ENCODE measurements at regions not wholly inside any gene's neighbourhood (a gene's known extent, or its start where the extent isn't known, plus 50 kb on each side); places are given as distances from the start of the nearest gene placed in this dataset.

- Histone ChIP-seq H3K4me1 (ENCODE audit: control insufficient read depth, insufficient read depth, low read length) (no peaks in the 10 kb centered on the region), H3K4me2 (ENCODE audit: low read length) (no peak overlapping the region)
Measured at GRCh38 chr1:194570476-194570875, 1384.1 kb upstream of the B3GALT2 start.

GRCh38 chr1:194568610-194569009 is 1382.2 kb upstream of the B3GALT2 start:
- Histone ChIP-seq H3K9ac (ENCODE audit: low read depth, low read length) (no peak overlapping the region), H3K4me3 (ENCODE audit: low read length) (no peak overlapping the region), H3K9me3 (replicated peaks; ENCODE audit: low read length) (peaks cover 4% of the 10 kb centered on the region), H3K36me3 (ENCODE audit: insufficient read depth, low read length) (no peaks in the 10 kb centered on the region), H3K27me3 (ENCODE audit: control insufficient read depth, insufficient read depth, low read length) (no peaks in the 10 kb centered on the region), H3K4me1 (ENCODE audit: control insufficient read depth, insufficient read depth, low read length) (no peaks in the 10 kb centered on the region), H3K4me2 (ENCODE audit: low read length) (no peak overlapping the region)

More at GRCh38 chr1:194570476-194570875, 1384.1 kb upstream of the B3GALT2 start:
- no peak overlapping the region for H3K9ac ChIP-seq (ENCODE audit: low read depth, low read length)
- H3K4me3 ChIP-seq (ENCODE audit: low read length): no peak overlapping the region
- no peaks in the 10 kb centered on the region for H3K36me3 ChIP-seq (ENCODE audit: insufficient read depth, low read length)
- no peaks in the 10 kb centered on the region for H3K27me3 ChIP-seq (ENCODE audit: control insufficient read depth, insufficient read depth, low read length)
- peaks cover 4% of the 10 kb centered on the region for H3K9me3 ChIP-seq (replicated peaks; ENCODE audit: low read length)

- Histone ChIP-seq H3K27me3 (ENCODE audit: control insufficient read depth, insufficient read depth, low read length) (no peaks in the 10 kb centered on the region), H3K9me3 (replicated peaks; ENCODE audit: low read length) (no peaks in the 10 kb centered on the region), H3K36me3 (ENCODE audit: insufficient read depth, low read length) (no peaks in the 10 kb centered on the region), H3K4me2 (ENCODE audit: low read length) (no peak overlapping the region), H3K9ac (ENCODE audit: low read depth, low read length) (no peak overlapping the region), H3K4me1 (ENCODE audit: control insufficient read depth, insufficient read depth, low read length) (no peaks in the 10 kb centered on the region), H3K4me3 (ENCODE audit: low read length) (no peak overlapping the region)
Measured at GRCh38 chr1:194548071-194548470, 1361.7 kb upstream of the B3GALT2 start.

- Histone ChIP-seq H3K9me3 (replicated peaks; ENCODE audit: low read length) (no peaks in the 10 kb centered on the region), H3K4me3 (ENCODE audit: low read length) (no peak overlapping the region), H3K4me2 (ENCODE audit: low read length) (no peak overlapping the region), H3K9ac (ENCODE audit: low read depth, low read length) (no peak overlapping the region), H3K27me3 (ENCODE audit: control insufficient read depth, insufficient read depth, low read length) (no peaks in the 10 kb centered on the region), H3K36me3 (ENCODE audit: insufficient read depth, low read length) (no peaks in the 10 kb centered on the region), H3K4me1 (ENCODE audit: control insufficient read depth, insufficient read depth, low read length) (no peaks in the 10 kb centered on the region)
Measured at GRCh38 chr1:194544012-194544411, 1357.6 kb upstream of the B3GALT2 start.

- no peaks in the 10 kb centered on the region for H3K36me3 ChIP-seq (ENCODE audit: insufficient read depth, low read length)
- H3K9me3 ChIP-seq (replicated peaks; ENCODE audit: low read length): peaks cover 10% of the 10 kb centered on the region
Measured at GRCh38 chr1:194538453-194538852, 1352.0 kb upstream of the B3GALT2 start.

GRCh38 chr1:194537521-194537920 is 1351.1 kb upstream of the B3GALT2 start:
- no peak overlapping the region for H3K4me3 ChIP-seq (ENCODE audit: low read length)
- no peaks in the 10 kb centered on the region for H3K4me1 ChIP-seq (ENCODE audit: control insufficient read depth, insufficient read depth, low read length)
- no peak overlapping the region for H3K4me2 ChIP-seq (ENCODE audit: low read length)
- peaks cover 10% of the 10 kb centered on the region for H3K9me3 ChIP-seq (replicated peaks; ENCODE audit: low read length)
- no peaks in the 10 kb centered on the region for H3K27me3 ChIP-seq (ENCODE audit: control insufficient read depth, insufficient read depth, low read length)
- no peaks in the 10 kb centered on the region for H3K36me3 ChIP-seq (ENCODE audit: insufficient read depth, low read length)
- H3K9ac ChIP-seq (ENCODE audit: low read depth, low read length): no peak overlapping the region

More at GRCh38 chr1:194538453-194538852, 1352.0 kb upstream of the B3GALT2 start:
- Histone ChIP-seq H3K4me2 (ENCODE audit: low read length) (no peak overlapping the region), H3K9ac (ENCODE audit: low read depth, low read length) (no peak overlapping the region), H3K4me3 (ENCODE audit: low read length) (no peak overlapping the region), H3K27me3 (ENCODE audit: control insufficient read depth, insufficient read depth, low read length) (no peaks in the 10 kb centered on the region), H3K4me1 (ENCODE audit: control insufficient read depth, insufficient read depth, low read length) (no peaks in the 10 kb centered on the region)

GRCh38 chr1:194535369-194535768 is 1349.0 kb upstream of the B3GALT2 start:
- H3K9me3 ChIP-seq (replicated peaks; ENCODE audit: low read length): peaks cover 10% of the 10 kb centered on the region
- no peak overlapping the region for H3K4me3 ChIP-seq (ENCODE audit: low read length)
- no peaks in the 10 kb centered on the region for H3K27me3 ChIP-seq (ENCODE audit: control insufficient read depth, insufficient read depth, low read length)
- no peak overlapping the region for H3K4me2 ChIP-seq (ENCODE audit: low read length)
- H3K36me3 ChIP-seq (ENCODE audit: insufficient read depth, low read length): no peaks in the 10 kb centered on the region
- no peaks in the 10 kb centered on the region for H3K4me1 ChIP-seq (ENCODE audit: control insufficient read depth, insufficient read depth, low read length)
- H3K9ac ChIP-seq (ENCODE audit: low read depth, low read length): no peak overlapping the region

GRCh38 chr1:194534784-194535183 is 1348.4 kb upstream of the B3GALT2 start:
- Histone ChIP-seq H3K4me2 (ENCODE audit: low read length) (no peak overlapping the region), H3K9me3 (replicated peaks; ENCODE audit: low read length) (peaks cover 10% of the 10 kb centered on the region), H3K4me3 (ENCODE audit: low read length) (no peak overlapping the region), H3K27me3 (ENCODE audit: control insufficient read depth, insufficient read depth, low read length) (no peaks in the 10 kb centered on the region), H3K9ac (ENCODE audit: low read depth, low read length) (no peak overlapping the region), H3K4me1 (ENCODE audit: control insufficient read depth, insufficient read depth, low read length) (no peaks in the 10 kb centered on the region), H3K36me3 (ENCODE audit: insufficient read depth, low read length) (no peaks in the 10 kb centered on the region)

GRCh38 chr1:194533641-194534040 is 1347.2 kb upstream of the B3GALT2 start:
- no peak overlapping the region for H3K4me2 ChIP-seq (ENCODE audit: low read length)
- H3K4me1 ChIP-seq (ENCODE audit: control insufficient read depth, insufficient read depth, low read length): no peaks in the 10 kb centered on the region
- H3K4me3 ChIP-seq (ENCODE audit: low read length): no peak overlapping the region
- no peaks in the 10 kb centered on the region for H3K27me3 ChIP-seq (ENCODE audit: control insufficient read depth, insufficient read depth, low read length)
- no peak overlapping the region for H3K9ac ChIP-seq (ENCODE audit: low read depth, low read length)
- peaks cover 10% of the 10 kb centered on the region for H3K9me3 ChIP-seq (replicated peaks; ENCODE audit: low read length)
- no peaks in the 10 kb centered on the region for H3K36me3 ChIP-seq (ENCODE audit: insufficient read depth, low read length)

- H3K9me3 ChIP-seq (replicated peaks; ENCODE audit: low read length): peaks cover 3% of the 10 kb centered on the region
- H3K27me3 ChIP-seq (ENCODE audit: control insufficient read depth, insufficient read depth, low read length): no peaks in the 10 kb centered on the region
- H3K4me3 ChIP-seq (ENCODE audit: low read length): no peak overlapping the region
- H3K36me3 ChIP-seq (ENCODE audit: insufficient read depth, low read length): no peaks in the 10 kb centered on the region
- H3K4me2 ChIP-seq (ENCODE audit: low read length): no peak overlapping the region
- H3K9ac ChIP-seq (ENCODE audit: low read depth, low read length): no peak overlapping the region
- no peaks in the 10 kb centered on the region for H3K4me1 ChIP-seq (ENCODE audit: control insufficient read depth, insufficient read depth, low read length)
Measured at GRCh38 chr1:194517567-194517966, 1331.2 kb upstream of the B3GALT2 start.

- H3K27me3 ChIP-seq (ENCODE audit: control insufficient read depth, insufficient read depth, low read length): no peaks in the 10 kb centered on the region
- H3K4me3 ChIP-seq (ENCODE audit: low read length): no peak overlapping the region
- H3K4me2 ChIP-seq (ENCODE audit: low read length): no peak overlapping the region
- no peaks in the 10 kb centered on the region for H3K36me3 ChIP-seq (ENCODE audit: insufficient read depth, low read length)
- no peak overlapping the region for H3K9ac ChIP-seq (ENCODE audit: low read depth, low read length)
- no peaks in the 10 kb centered on the region for H3K4me1 ChIP-seq (ENCODE audit: control insufficient read depth, insufficient read depth, low read length)
- peaks cover 3% of the 10 kb centered on the region for H3K9me3 ChIP-seq (replicated peaks; ENCODE audit: low read length)
Measured at GRCh38 chr1:194515916-194516315, 1329.5 kb upstream of the B3GALT2 start.

GRCh38 chr1:194512957-194513356 is 1326.5 kb upstream of the B3GALT2 start:
- no peak overlapping the region for H3K9ac ChIP-seq (ENCODE audit: low read depth, low read length)
- H3K27me3 ChIP-seq (ENCODE audit: control insufficient read depth, insufficient read depth, low read length): no peaks in the 10 kb centered on the region
- H3K4me2 ChIP-seq (ENCODE audit: low read length): no peak overlapping the region
- H3K36me3 ChIP-seq (ENCODE audit: insufficient read depth, low read length): no peaks in the 10 kb centered on the region
- no peaks in the 10 kb centered on the region for H3K4me1 ChIP-seq (ENCODE audit: control insufficient read depth, insufficient read depth, low read length)
- no peak overlapping the region for H3K4me3 ChIP-seq (ENCODE audit: low read length)
- H3K9me3 ChIP-seq (replicated peaks; ENCODE audit: low read length): peaks cover 3% of the 10 kb centered on the region

Measured in skeletal muscle satellite cell (primary cell).